ENCODE measurements at regions not wholly inside any gene's neighbourhood (a gene's known extent, or its start where the extent isn't known, plus 50 kb on each side); places are given as distances from the start of the nearest gene placed in this dataset.

DNA sequence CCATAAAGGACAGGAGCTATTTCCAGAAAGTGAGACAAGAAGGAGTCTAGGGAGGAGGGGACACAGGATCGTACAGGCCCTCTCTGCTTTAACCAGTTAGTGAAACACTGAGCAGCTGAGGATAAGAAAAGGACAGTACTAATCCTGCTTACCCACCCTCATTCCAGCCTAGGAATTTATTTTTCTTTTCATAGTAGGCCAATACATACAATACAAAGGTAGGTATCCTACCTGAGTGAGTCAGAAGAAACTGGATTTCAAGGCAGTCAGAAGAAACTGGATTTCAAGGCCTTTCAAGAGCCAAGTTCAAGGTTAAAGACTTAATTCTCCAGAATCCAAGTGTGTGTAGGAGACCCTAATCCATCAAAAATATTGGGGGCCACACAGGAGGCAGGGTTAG lies 65.3 kb downstream of the EOMES start:
- Histone ChIP-seq H3K27me3 (no peaks in the 10 kb centered on the region), H3K4me3 (no peak overlapping the region), H3K27ac (no peak overlapping the region), H3K36me3 (no peaks in the 10 kb centered on the region), H3K4me1 (no peaks in the 10 kb centered on the region), H3K9me3 (no peaks in the 10 kb centered on the region)
- TF ChIP-seq, protein P1, sequence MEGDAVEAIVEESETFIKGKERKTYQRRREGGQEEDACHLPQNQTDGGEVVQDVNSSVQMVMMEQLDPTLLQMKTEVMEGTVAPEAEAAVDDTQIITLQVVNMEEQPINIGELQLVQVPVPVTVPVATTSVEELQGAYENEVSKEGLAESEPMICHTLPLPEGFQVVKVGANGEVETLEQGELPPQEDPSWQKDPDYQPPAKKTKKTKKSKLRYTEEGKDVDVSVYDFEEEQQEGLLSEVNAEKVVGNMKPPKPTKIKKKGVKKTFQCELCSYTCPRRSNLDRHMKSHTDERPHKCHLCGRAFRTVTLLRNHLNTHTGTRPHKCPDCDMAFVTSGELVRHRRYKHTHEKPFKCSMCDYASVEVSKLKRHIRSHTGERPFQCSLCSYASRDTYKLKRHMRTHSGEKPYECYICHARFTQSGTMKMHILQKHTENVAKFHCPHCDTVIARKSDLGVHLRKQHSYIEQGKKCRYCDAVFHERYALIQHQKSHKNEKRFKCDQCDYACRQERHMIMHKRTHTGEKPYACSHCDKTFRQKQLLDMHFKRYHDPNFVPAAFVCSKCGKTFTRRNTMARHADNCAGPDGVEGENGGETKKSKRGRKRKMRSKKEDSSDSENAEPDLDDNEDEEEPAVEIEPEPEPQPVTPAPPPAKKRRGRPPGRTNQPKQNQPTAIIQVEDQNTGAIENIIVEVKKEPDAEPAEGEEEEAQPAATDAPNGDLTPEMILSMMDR (IDR thresholded peaks at IDR 0.05) = no peak
- no peak for TF ChIP-seq POLR2A (IDR thresholded peaks at IDR 0.05)
- intact Hi-C loops (cut with DNase I; ENCODE audit: low total_unique reads) = no loop called here
- DNase-seq = no peak

- H3K27ac ChIP-seq = no peak overlapping the region
- no peak overlapping the region for H3K4me3 ChIP-seq
- H3K4me1 ChIP-seq = no peaks in the 10 kb centered on the region
- no peak for DNase-seq
- H3K27me3 ChIP-seq = no peaks in the 10 kb centered on the region
- no peaks in the 10 kb centered on the region for H3K36me3 ChIP-seq
- intact Hi-C loops (cut with DNase I; ENCODE audit: low total_unique reads) = no loop called here
- TF ChIP-seq POLR2A (IDR thresholded peaks at IDR 0.05) = no peak
- TF ChIP-seq, protein P1 (IDR thresholded peaks at IDR 0.05) = no peak
- no peaks in the 10 kb centered on the region for H3K9me3 ChIP-seq
These were observed 66.6 kb downstream of the EOMES start for GRCh38 chr3:27655547-27655946.

DNA sequence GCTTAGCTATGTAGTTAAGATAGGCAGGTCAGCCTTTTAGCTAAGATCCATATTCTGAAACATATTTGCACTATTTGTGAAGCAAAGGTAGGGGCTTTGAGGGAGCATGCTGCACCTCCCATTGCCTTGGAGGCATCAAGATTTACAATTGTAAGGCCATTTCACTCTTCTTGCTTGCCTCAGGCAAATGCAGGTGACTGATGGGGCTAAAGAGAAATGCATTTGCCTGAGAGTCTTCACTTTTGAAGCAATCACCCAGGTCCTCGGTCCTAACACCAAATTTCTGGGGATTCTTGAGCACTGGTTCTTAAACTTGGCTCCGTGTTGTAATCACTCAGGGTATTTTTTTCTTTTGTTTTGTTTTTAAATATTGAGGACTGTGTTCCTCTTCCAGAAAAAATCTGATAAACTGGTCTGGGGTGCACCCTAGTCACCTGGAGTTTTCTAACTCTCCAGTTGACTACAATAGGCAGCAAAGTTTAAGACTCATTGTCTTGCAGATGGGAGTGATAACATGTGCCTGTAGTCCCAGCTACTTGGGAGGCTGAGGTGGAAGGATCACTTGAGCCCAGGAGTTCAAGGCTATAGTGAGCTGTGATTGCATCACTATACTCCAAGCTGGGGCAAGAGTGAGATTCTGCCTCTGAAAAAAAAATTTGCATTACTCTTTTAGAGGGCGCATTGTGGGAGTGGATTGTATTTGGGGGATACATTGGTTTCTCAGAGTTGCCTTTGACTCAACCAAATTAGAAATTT lies 68.1 kb downstream of the EOMES start:
- intact Hi-C loops (cut with DNase I; ENCODE audit: low total_unique reads) = no loop called here
- H3K36me3 ChIP-seq = no peaks in the 10 kb centered on the region
- H3K27me3 ChIP-seq = no peaks in the 10 kb centered on the region
- TF ChIP-seq POLR2A (IDR thresholded peaks at IDR 0.05) = no peak
- TF ChIP-seq, protein P1 (IDR thresholded peaks at IDR 0.05) = no peak
- H3K27ac ChIP-seq = no peak overlapping the region
- no peaks in the 10 kb centered on the region for H3K4me1 ChIP-seq
- no peaks in the 10 kb centered on the region for H3K9me3 ChIP-seq
- H3K4me3 ChIP-seq = no peak overlapping the region
- no peak for DNase-seq

DNA sequence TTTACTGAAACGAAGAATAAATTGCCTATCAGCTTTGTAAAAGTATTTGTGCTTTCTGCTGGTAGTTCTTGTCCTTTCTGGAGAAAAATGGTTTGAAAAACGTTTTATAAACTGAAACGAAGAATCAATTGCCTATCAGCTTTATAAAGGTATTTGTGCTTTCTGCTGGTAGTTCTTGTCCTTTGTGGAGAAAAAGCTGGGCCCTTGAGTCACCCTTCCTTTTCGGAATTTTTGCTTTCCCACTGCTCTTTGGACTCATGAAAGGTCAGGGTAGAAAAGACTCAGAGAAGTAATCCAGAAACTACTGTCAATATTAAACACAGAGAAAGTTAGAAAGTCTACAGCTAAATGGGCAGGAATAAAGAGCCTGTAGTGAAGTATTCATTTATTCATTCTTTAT lies 72.8 kb downstream of the EOMES start:
- H3K27ac ChIP-seq = no peak overlapping the region
- H3K9me3 ChIP-seq = no peaks in the 10 kb centered on the region
- H3K4me3 ChIP-seq = no peak overlapping the region
- DNase-seq = no peak
- intact Hi-C loops (cut with DNase I; ENCODE audit: low total_unique reads) = no loop called here
- H3K27me3 ChIP-seq = no peaks in the 10 kb centered on the region
- H3K36me3 ChIP-seq = no peaks in the 10 kb centered on the region
- TF ChIP-seq POLR2A (IDR thresholded peaks at IDR 0.05) = no peak
- TF ChIP-seq, protein P1 (IDR thresholded peaks at IDR 0.05) = no peak
- H3K4me1 ChIP-seq = no peaks in the 10 kb centered on the region

DNA sequence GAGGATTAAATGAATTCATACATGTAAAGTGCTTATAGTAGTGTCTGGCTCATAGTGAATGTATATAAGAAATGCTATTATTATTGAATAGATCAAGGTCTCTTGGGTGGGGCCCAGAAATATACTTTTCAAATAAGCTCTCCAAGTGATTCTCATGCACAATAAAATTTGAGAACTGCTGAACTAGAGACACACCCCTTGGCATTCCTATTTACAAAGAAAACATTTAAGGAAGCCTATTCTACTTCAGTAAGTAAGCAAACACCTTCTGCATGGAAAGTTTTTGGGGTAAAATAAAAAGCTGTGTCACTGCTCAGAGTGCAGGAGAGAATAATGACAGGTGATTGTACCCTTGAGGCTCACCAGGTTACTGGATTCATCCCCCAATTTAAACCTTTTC lies 75.2 kb downstream of the EOMES start:
- TF ChIP-seq POLR2A (IDR thresholded peaks at IDR 0.05) = no peak
- TF ChIP-seq, protein P1 (IDR thresholded peaks at IDR 0.05) = no peak

More for the DNA sequence above, 75.2 kb downstream of the EOMES start:
- H3K27me3 ChIP-seq = no peaks in the 10 kb centered on the region
- no peak for DNase-seq
- H3K9me3 ChIP-seq = no peaks in the 10 kb centered on the region
- no peak overlapping the region for H3K27ac ChIP-seq
- H3K4me3 ChIP-seq = no peak overlapping the region
- intact Hi-C loops (cut with DNase I; ENCODE audit: low total_unique reads) = no loop called here
- no peaks in the 10 kb centered on the region for H3K36me3 ChIP-seq
- no peaks in the 10 kb centered on the region for H3K4me1 ChIP-seq

Measured in uterus (tissue), 3 donors.